ENCODE measurements at regions not wholly inside any gene's neighbourhood (a gene's known extent, or its start where the extent isn't known, plus 50 kb on each side); places are given as distances from the start of the nearest gene placed in this dataset.

- Histone ChIP-seq H3K4me3 (ENCODE audit: low read depth, low read length) (no peak overlapping the region), H2AFZ (no peak overlapping the region), H3K36me3 (ENCODE audit: control insufficient read depth, insufficient read depth, low read length) (no peaks in the 10 kb centered on the region), H3K4me2 (ENCODE audit: low read length) (no peak overlapping the region), H3K9ac (no peak overlapping the region), H3K27ac (no peak overlapping the region), H3K79me2 (no peaks in the 10 kb centered on the region), H3K4me1 (no peaks in the 10 kb centered on the region), H3K27me3 (ENCODE audit: control insufficient read depth, insufficient read depth, low read length) (no peaks in the 10 kb centered on the region), H3K9me3 (ENCODE audit: control insufficient read depth, low read length) (no peaks in the 10 kb centered on the region)
- no peak for TF ChIP-seq CTCF (IDR thresholded peaks at IDR 0.05)
Measured at GRCh38 chr10:28930514-28931495, 253.5 kb downstream of the BAMBI start.

GRCh38 chr10:28935061-28935460 is 257.7 kb downstream of the BAMBI start:
- Histone ChIP-seq H2AFZ (no peak overlapping the region), H3K9me3 (ENCODE audit: control insufficient read depth, low read length) (no peaks in the 10 kb centered on the region), H3K36me3 (ENCODE audit: control insufficient read depth, insufficient read depth, low read length) (no peaks in the 10 kb centered on the region), H3K4me1 (no peaks in the 10 kb centered on the region), H3K4me2 (ENCODE audit: low read length) (no peak overlapping the region), H3K79me2 (no peaks in the 10 kb centered on the region), H3K9ac (no peak overlapping the region), H3K27me3 (ENCODE audit: control insufficient read depth, insufficient read depth, low read length) (no peaks in the 10 kb centered on the region), H3K4me3 (ENCODE audit: low read depth, low read length) (no peak overlapping the region), H3K27ac (no peak overlapping the region)
- TF ChIP-seq CTCF (IDR thresholded peaks at IDR 0.05): no peak

GRCh38 chr10:28937959-28938358 is 260.6 kb downstream of the BAMBI start:
- Histone ChIP-seq H3K9me3 (ENCODE audit: control insufficient read depth, low read length) (no peaks in the 10 kb centered on the region), H2AFZ (no peak overlapping the region), H3K4me1 (no peaks in the 10 kb centered on the region), H3K4me3 (ENCODE audit: low read depth, low read length) (no peak overlapping the region), H3K9ac (no peak overlapping the region), H3K27ac (no peak overlapping the region), H3K79me2 (no peaks in the 10 kb centered on the region), H3K4me2 (ENCODE audit: low read length) (no peak overlapping the region), H3K27me3 (ENCODE audit: control insufficient read depth, insufficient read depth, low read length) (no peaks in the 10 kb centered on the region), H3K36me3 (ENCODE audit: control insufficient read depth, insufficient read depth, low read length) (no peaks in the 10 kb centered on the region)
- TF ChIP-seq CTCF (IDR thresholded peaks at IDR 0.05): no peak

GRCh38 chr10:28938745-28939144 is 261.4 kb downstream of the BAMBI start:
- Histone ChIP-seq H3K9me3 (ENCODE audit: control insufficient read depth, low read length) (no peaks in the 10 kb centered on the region), H3K4me3 (ENCODE audit: low read depth, low read length) (no peak overlapping the region), H3K27ac (no peak overlapping the region), H3K4me2 (ENCODE audit: low read length) (no peak overlapping the region), H3K27me3 (ENCODE audit: control insufficient read depth, insufficient read depth, low read length) (no peaks in the 10 kb centered on the region), H3K4me1 (no peaks in the 10 kb centered on the region), H2AFZ (no peak overlapping the region), H3K36me3 (ENCODE audit: control insufficient read depth, insufficient read depth, low read length) (no peaks in the 10 kb centered on the region), H3K9ac (no peak overlapping the region), H3K79me2 (no peaks in the 10 kb centered on the region)
- no peak for TF ChIP-seq CTCF (IDR thresholded peaks at IDR 0.05)
